HG02642 (cell line): ENCODE measurements at regions not wholly inside any gene's neighbourhood (a gene's known extent, or its start where the extent isn't known, plus 50 kb on each side); places are given as distances from the start of the nearest gene placed in this dataset.
"Not testable (repeated sequence)": the region's sequence is repeated elsewhere in the genome, so short reads cannot be mapped to it uniquely, and the experiment has no call there.

ENCODE experiments used
- ATAC-seq: cut with Tn5 transposase; IDR thresholded peaks from one replicate; pipeline ENCODE4 v1.9.1; 2021; ENCODE audit warnings: mild to moderate bottlenecking; ENCODE audit not compliant: unreplicated experiment, poor library complexity

GRCh38 chr10:9814285-9814864 is 1203.3 kb upstream of the CELF2 start:
- no peak for ATAC-seq

GRCh38 chr10:9819756-9820494 is 1197.7 kb upstream of the CELF2 start:
- no peak for ATAC-seq

GRCh38 chr10:9823268-9823930 is 1194.3 kb upstream of the CELF2 start:
- no peak for ATAC-seq

- no peak for ATAC-seq
Measured at GRCh38 chr10:9824631-9825071, 1193.0 kb upstream of the CELF2 start.

- ATAC-seq, result no peak
Measured at GRCh38 chr10:9825491-9826018, 1192.1 kb upstream of the CELF2 start.

GRCh38 chr10:9828110-9828509 is 1189.6 kb upstream of the CELF2 start:
- no peak for ATAC-seq

- ATAC-seq, result no peak
Measured at GRCh38 chr10:9833942-9834341, 1183.7 kb upstream of the CELF2 start.

- ATAC-seq, result no peak
Measured at GRCh38 chr10:9834434-9834833, 1183.2 kb upstream of the CELF2 start.

GRCh38 chr10:9845075-9845474 is 1172.6 kb upstream of the CELF2 start:
- ATAC-seq, result no peak

GRCh38 chr10:9848278-9848677 is 1169.4 kb upstream of the CELF2 start:
- no peak for ATAC-seq

GRCh38 chr10:9848981-9849380 is 1168.7 kb upstream of the CELF2 start:
- no peak for ATAC-seq

GRCh38 chr10:9850415-9850814 is 1167.3 kb upstream of the CELF2 start:
- no peak for ATAC-seq

- no peak for ATAC-seq
Measured at GRCh38 chr10:9851808-9852207, 1165.9 kb upstream of the CELF2 start.

- ATAC-seq, result no peak
Measured at GRCh38 chr10:9853405-9854355, 1164.0 kb upstream of the CELF2 start.

- not testable (repeated sequence) for ATAC-seq
Measured at GRCh38 chr10:9855451-9855850, 1162.2 kb upstream of the CELF2 start.

- ATAC-seq, result no peak
Measured at GRCh38 chr10:9858816-9859215, 1158.9 kb upstream of the CELF2 start.

GRCh38 chr10:9860045-9860444 is 1157.6 kb upstream of the CELF2 start:
- no peak for ATAC-seq

- no peak for ATAC-seq
Measured at GRCh38 chr10:9863559-9864121, 1154.0 kb upstream of the CELF2 start.

GRCh38 chr10:9868499-9868898 is 1149.2 kb upstream of the CELF2 start:
- ATAC-seq, result no peak

GRCh38 chr10:9869205-9869604 is 1148.5 kb upstream of the CELF2 start:
- no peak for ATAC-seq
